HG03139 (cell line): ENCODE measurements at regions not wholly inside any gene's neighbourhood (a gene's known extent, or its start where the extent isn't known, plus 50 kb on each side); places are given as distances from the start of the nearest gene placed in this dataset.

Experiments used
- ATAC-seq: cut with Tn5 transposase; IDR thresholded peaks from one replicate; pipeline ENCODE4 v1.9.1; 2021; ENCODE audit not compliant: unreplicated experiment

- no peak for ATAC-seq
Measured at GRCh38 chrX:39519566-39520301, 578.0 kb downstream of the BCOR start.

GRCh38 chrX:39525758-39526157 lies 572.0 kb downstream of the BCOR start:
- no peak for ATAC-seq

- no peak for ATAC-seq
Measured at GRCh38 chrX:39527025-39527424, 570.7 kb downstream of the BCOR start.

- ATAC-seq = no peak
Measured at GRCh38 chrX:39528161-39528916, 569.4 kb downstream of the BCOR start.

DNA sequence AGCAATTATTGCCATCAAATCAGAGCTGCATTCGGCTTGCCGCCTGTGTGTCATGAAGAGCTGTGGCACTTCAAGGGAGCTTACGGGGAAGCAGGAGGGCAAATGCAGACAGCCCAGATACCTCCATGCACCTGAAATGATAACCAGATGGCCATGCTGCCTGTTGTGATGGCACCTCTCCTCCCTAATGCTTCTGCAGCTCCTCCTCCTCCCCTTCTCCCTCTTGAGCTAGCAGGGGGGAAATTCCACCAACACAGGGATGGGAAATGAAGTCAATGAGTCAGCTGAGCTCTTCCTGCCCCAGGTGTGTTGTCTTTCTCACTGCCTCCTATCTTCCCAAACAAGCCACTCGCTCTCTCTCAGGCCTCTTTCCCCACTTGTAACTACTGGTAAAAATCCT lies 565.0 kb downstream of the BCOR start:
- no peak for ATAC-seq

- no peak for ATAC-seq
Measured at GRCh38 chrX:39534949-39535348, 562.8 kb downstream of the BCOR start.

- ATAC-seq = no peak
Measured at GRCh38 chrX:39536211-39536610, 561.5 kb downstream of the BCOR start.

DNA sequence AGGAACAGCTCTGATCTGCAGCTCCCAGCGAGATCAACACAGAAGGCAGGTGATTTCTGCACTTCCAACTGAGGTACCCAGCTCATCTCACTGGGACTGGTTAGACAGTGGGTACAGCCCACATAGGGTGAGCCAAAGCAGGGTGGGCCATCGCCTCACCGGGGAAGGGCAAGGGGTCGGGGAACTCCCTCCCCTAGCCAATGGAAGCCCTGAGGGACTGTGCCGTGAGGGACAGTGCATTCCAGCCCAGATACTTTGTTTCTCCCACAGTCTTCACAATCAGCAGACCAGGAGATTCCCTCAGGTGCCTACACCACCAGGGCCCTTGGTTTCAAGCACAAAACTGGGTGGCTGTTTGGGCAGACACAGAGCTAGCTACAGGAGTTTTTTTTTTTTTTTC lies 555.9 kb downstream of the BCOR start:
- no peak for ATAC-seq

DNA sequence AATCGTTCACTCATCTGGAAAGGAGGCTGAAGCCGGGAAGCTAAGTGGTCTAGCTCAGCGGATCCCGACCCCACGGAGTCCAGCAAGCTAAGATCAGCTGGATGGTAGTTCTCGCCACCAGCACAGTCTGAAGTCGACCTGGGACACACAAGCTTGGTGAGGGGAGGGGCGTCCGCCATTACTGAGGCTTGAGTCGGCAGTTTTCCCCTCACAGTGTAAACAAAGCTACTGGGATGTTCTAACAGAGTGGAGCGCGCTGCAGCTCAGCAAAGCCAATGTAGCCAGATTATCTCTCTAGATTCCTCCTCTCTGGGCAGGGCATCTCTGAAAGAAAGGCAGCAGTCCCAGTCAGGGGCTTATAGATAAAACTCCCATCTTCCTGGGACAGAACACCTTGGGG lies 555.4 kb downstream of the BCOR start:
- ATAC-seq = no peak

GRCh38 chrX:39550795-39551361 lies 546.9 kb downstream of the BCOR start:
- no peak for ATAC-seq

- ATAC-seq = no peak
Measured at GRCh38 chrX:39551762-39552161, 546.0 kb downstream of the BCOR start.

DNA sequence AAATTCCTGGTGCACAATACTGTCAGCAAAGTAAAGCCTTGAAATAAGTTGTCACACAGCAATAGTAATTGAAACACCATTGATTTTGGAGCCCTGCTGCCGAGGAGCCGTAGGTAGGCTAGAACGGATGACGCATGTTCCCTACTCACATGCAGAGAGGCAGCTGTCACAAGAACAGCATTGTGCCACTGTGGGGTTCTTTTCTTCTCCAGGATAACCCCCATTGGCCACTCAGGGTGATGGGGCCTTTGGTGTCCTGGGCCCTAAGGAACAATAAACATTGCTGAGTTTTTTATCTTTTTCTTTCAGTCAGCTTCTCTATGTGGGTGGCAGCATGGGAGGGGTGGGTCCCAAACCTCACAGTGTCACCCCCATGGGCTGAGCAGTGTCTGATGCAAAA lies 542.3 kb downstream of the BCOR start:
- no peak for ATAC-seq

DNA sequence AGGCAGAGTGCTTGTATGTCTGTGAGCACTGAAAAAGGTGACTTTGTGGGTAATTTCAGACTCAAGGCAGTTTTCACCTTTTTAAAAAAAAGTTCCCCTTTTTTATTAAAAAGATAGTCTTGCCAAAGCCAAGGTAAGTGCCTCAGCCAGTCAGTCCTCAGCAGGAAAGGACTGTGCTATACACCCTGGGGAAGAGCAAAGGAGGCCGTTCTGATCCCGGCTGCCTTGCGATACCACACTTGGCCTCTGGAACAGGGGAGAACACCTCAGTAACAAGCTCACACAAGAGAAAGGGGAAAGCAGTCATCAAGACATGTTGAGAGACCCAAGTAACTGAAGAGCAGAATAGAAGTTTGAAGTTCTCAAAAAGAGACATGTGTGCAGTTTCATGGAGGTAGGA lies 541.7 kb downstream of the BCOR start:
- ATAC-seq = no peak

DNA sequence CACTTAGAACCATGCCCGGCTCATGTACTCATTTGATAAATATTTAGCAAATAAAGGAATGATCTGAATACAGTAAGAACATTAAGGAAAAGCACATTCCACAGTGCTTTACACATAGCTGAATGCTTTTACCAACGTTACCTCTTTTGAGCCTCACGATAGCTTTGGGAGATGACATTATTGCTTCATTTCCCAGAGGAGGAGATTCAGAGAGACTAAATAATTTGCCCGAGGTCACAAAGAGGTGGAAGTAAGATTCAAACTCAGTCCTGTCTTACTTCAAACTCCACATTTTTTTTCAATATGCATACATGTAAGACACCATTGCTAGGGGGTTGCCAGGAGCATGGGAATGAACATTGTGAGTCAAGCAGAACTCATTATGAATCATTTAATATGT lies 538.5 kb downstream of the BCOR start:
- ATAC-seq = no peak

GRCh38 chrX:39560271-39560670 lies 537.5 kb downstream of the BCOR start:
- ATAC-seq = no peak

GRCh38 chrX:39563178-39563577 lies 534.6 kb downstream of the BCOR start:
- no peak for ATAC-seq

GRCh38 chrX:39564751-39565150 lies 533.0 kb downstream of the BCOR start:
- no peak for ATAC-seq

GRCh38 chrX:39574178-39574577 lies 523.6 kb downstream of the BCOR start:
- no peak for ATAC-seq

GRCh38 chrX:39576041-39576872 lies 521.5 kb downstream of the BCOR start:
- ATAC-seq = no peak

DNA sequence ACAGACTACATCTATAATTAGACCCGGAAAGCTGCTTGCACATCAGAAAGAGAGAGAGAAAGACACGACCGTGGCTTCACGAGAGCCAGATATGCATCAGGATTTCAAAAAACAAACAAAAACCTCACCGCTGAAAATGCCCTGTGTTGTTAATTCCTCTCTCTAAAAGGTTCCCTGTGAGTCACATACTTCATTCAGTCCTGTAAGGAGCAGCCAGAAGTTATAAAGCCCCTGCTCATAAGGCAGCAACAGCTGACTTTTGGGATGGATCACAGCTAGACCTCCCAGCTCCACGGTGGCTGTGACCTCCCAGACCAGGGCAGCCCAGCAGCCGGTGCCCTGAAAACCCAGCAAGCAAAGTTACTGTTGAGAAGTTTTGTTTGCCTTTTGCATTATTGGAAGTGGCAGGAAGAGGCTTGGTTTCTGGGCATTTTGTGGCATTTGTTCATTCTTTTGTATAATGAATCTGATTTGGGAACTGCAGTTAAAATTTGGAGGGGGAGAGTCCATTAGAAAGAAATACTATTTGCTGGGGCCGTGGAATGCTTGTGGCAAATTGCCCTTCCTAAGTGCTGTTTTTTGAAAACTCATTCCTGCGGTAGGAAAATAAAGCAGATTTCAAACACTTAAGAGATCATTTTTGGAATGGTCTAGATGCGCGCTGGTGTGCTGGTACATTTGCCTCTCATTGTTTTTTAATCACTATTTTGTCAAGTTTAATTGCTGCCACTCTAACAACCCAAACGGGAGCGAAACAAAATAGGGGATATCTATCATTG lies 520.4 kb downstream of the BCOR start:
- ATAC-seq = no peak
